GM19324 (cell line): ENCODE measurements at regions not wholly inside any gene's neighbourhood (a gene's known extent, or its start where the extent isn't known, plus 50 kb on each side); places are given as distances from the start of the nearest gene placed in this dataset.

Experiments used
- ATAC-seq: cut with Tn5 transposase; IDR thresholded peaks from one replicate; pipeline ENCODE4 v1.9.1; 2021; ENCODE audit warnings: mild to moderate bottlenecking, moderate library complexity; ENCODE audit not compliant: unreplicated experiment, low FRiP score

- no peak for ATAC-seq
These were observed 72.9 kb upstream of the DCBLD2 start for GRCh38 chr3:98974442-98974841.

GRCh38 chr3:98972720-98973119, 71.2 kb upstream of the DCBLD2 start:
- ATAC-seq = no peak

GRCh38 chr3:98972155-98972554, 70.7 kb upstream of the DCBLD2 start:
- no peak for ATAC-seq

- no peak for ATAC-seq
These were observed 69.7 kb upstream of the DCBLD2 start for GRCh38 chr3:98971169-98971681.

- ATAC-seq = no peak
These were observed 67.8 kb upstream of the DCBLD2 start for GRCh38 chr3:98969295-98969694.

- ATAC-seq = no peak
These were observed 67.3 kb upstream of the DCBLD2 start for GRCh38 chr3:98968824-98969223.

GRCh38 chr3:98968347-98968746, 66.9 kb upstream of the DCBLD2 start:
- no peak for ATAC-seq

- ATAC-seq = no peak
These were observed 66.3 kb upstream of the DCBLD2 start for GRCh38 chr3:98967758-98968157.

- no peak for ATAC-seq
These were observed 65.5 kb upstream of the DCBLD2 start for GRCh38 chr3:98966862-98967546.

- ATAC-seq = no peak
These were observed 64.9 kb upstream of the DCBLD2 start for GRCh38 chr3:98966434-98966833.

GRCh38 chr3:98964784-98965183, 63.3 kb upstream of the DCBLD2 start:
- ATAC-seq = no peak

GRCh38 chr3:98963546-98963945, 62.1 kb upstream of the DCBLD2 start:
- ATAC-seq = no peak

- no peak for ATAC-seq
These were observed 61.5 kb upstream of the DCBLD2 start for GRCh38 chr3:98962951-98963350.

GRCh38 chr3:98962189-98962930, 60.9 kb upstream of the DCBLD2 start:
- ATAC-seq = no peak

GRCh38 chr3:98961161-98962155, 60.0 kb upstream of the DCBLD2 start:
- no peak for ATAC-seq

- ATAC-seq = no peak
These were observed 56.2 kb upstream of the DCBLD2 start for GRCh38 chr3:98957681-98958080.

- no peak for ATAC-seq
These were observed 54.5 kb upstream of the DCBLD2 start for GRCh38 chr3:98956008-98956407.

GRCh38 chr3:98954791-98955604, 53.5 kb upstream of the DCBLD2 start:
- no peak for ATAC-seq

- ATAC-seq = no peak
These were observed 52.7 kb upstream of the DCBLD2 start for GRCh38 chr3:98954242-98954641.

GRCh38 chr3:98952404-98952803, 50.9 kb upstream of the DCBLD2 start:
- ATAC-seq = no peak
